Left lung (tissue), 4 donors: ENCODE measurements at regions not wholly inside any gene's neighbourhood (a gene's known extent, or its start where the extent isn't known, plus 50 kb on each side); places are given as distances from the start of the nearest gene placed in this dataset.
A peak's percentile ranks its signal among the peaks of the same experiment; 100 is the strongest.

ENCODE experiments used
- ATAC-seq: fragments of 200-7000 bp; cut with Tn5 transposase; one replicate; pipeline ENCODE4 v1.9.1; 2020; ENCODE audit warnings: moderate library complexity
- DNase-seq, 4 donors: peaks; one replicate each; pipeline ENCODE4 v3.0.0-alpha.2; 2013 to 2020
- H3K27ac ChIP-seq, 2 donors: fragments of 200-600 bp; sonication (generic) in 1 of 2; one replicate each; pipeline versions ENCODE4 v1.5.0 to v1.8.0; 2020 to 2021
- H3K27me3 ChIP-seq, 2 donors: fragments of 200-600 bp; sonication (generic) in 1 of 2; one replicate each; pipeline versions ENCODE4 v1.5.0 to v1.8.0; 2020 to 2021
- H3K36me3 ChIP-seq, 2 donors: fragments of 200-600 bp; sonication (generic) in 1 of 2; one replicate each; pipeline versions ENCODE4 v1.5.0 to v1.8.0; 2020 to 2021
- H3K4me1 ChIP-seq, 2 donors: fragments of 200-600 bp; one replicate each; pipeline ENCODE4 v1.8.0; 2021
- H3K4me3 ChIP-seq, 2 donors: fragments of 200-600 bp; sonication (generic) in 1 of 2; one replicate each; pipeline versions ENCODE4 v1.5.0 to v1.8.0; 2020 to 2021; ENCODE audit warnings: mild to moderate bottlenecking in 1 of 2
- H3K9me3 ChIP-seq, 2 donors: fragments of 200-600 bp; sonication (generic) in 1 of 2; one replicate each; pipeline versions ENCODE4 v1.5.0 to v1.8.0; 2020 to 2021
- CTCF ChIP-seq, 2 donors: fragments of 200-600 bp; sonication (generic) in 1 of 2; IDR thresholded peaks; one replicate each; pipeline versions ENCODE4 v1.5.0 to v1.8.0; 2021; ENCODE audit warnings: antibody characterized with exemption in 2 of 2
- intact Hi-C, 2 donors: fragments of 100-400 bp; cut with DNase I; formaldehyde crosslinking; loops; one replicate each; pipeline versions ENCODE4 v1.11.2 to v1.14.2; 2022
- donor health status: DM: no; HTN: yes; CAD: no.
- donor health status: DM: no; HTN: no; CAD: no.

DNA sequence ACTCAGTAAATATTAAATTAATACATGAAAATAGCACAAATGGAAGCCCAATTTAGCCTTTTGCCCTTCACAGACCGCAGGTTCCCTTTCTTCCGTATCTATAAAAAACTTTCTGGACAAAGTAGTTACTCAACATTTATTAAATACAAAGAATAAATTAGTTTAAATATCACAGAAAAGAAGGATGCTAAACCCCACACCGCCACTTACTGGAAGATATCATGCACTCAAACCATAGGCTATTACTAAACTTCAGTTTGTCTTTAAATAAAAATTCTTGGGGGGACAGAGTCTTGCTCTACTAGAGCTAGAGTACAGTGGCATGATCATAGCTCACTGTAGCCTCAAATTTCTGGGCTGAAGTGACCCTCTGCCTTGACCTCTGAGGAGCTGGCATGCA lies 120.7 kb upstream of the FHL2 start:
- Histone ChIP-seq H3K4me1 (no peaks in the 10 kb centered on the region), H3K4me3 (no peak overlapping the region), H3K36me3 (no peaks in the 10 kb centered on the region), H3K27ac (no peak overlapping the region), H3K9me3 (no peaks in the 10 kb centered on the region), H3K27me3 (no peaks in the 10 kb centered on the region)
- TF ChIP-seq CTCF (IDR thresholded peaks at IDR 0.05) = no peak
- no peak for DNase-seq
- ATAC-seq = no peak
- intact Hi-C loops = no loop called here

DNA sequence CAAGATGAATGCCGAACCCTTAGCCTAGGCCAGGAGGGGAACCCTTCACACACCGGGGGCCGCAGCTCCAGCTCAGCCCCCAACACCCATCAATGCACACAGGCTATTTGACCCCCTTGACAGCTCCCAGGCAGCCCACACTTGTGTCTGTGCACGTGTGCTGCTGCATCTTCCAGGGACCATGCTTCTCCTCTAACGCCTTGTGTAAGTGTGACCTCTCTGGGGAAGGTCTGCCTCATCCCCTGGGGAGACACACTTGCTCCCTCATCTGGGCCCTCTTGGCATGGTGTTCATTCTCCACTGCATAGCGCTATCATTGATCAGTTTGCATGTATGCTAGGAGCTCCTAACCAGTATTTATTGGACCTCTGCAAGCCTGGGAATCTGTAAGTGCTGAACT lies 120.0 kb upstream of the FHL2 start:
- H3K27ac ChIP-seq = no peak overlapping the region
- no peak overlapping the region for H3K4me3 ChIP-seq
- H3K27me3 ChIP-seq = no peaks in the 10 kb centered on the region
- H3K9me3 ChIP-seq = no peaks in the 10 kb centered on the region
- intact Hi-C loops = no loop called here
- TF ChIP-seq CTCF (IDR thresholded peaks at IDR 0.05) = no peak
- no peaks in the 10 kb centered on the region for H3K36me3 ChIP-seq
- no peak for DNase-seq
- no peak for ATAC-seq
- no peaks in the 10 kb centered on the region for H3K4me1 ChIP-seq

DNA sequence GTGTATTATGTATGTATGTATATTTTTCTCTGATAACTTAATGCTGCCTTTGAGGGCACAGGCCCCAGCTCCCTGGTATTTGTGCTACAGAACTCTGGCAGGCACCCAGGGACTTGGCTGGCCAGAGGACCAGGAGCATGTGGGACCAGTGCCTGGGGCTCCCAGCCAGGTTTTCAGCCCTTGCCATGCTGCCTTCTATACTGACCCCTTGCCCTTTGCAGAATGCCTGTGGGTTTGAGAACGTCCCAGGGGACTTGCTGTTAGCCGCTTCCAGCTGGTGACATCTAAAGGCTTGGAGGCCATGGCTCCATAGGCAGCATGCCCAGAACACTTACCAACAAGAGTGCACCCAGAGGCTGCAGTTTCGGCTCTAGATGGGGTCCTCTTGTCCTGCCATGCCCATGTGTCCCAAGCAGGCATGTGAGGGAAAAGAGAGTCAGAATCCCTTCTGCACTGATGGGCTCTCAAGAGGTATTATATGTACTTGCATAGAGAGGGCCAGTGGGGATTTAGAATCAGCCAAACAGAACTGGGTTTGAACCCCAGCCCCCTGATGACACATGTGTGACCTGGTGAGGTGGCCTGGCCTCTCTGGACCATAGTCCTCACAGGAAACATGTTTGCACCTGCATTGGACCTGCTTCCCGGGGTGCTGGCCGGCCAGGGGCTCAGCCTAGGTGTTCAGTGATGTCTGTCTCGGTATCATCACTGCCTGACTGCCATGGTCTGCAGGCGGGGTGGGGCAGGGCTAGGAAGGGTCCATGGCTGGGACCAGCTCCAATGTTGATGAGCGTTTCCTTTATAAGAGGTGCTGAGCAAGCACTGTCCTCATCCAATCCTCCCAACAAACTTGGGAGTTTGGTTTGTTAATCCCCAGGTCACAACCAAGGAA lies 119.2 kb upstream of the FHL2 start:
- ATAC-seq (peak; percentile 49), DNase-seq (peak in 1 of 4 donors; percentile 54)
- no peak overlapping the region for H3K27ac ChIP-seq
- no peaks in the 10 kb centered on the region for H3K4me1 ChIP-seq
- H3K27me3 ChIP-seq = no peaks in the 10 kb centered on the region
- no peak overlapping the region for H3K4me3 ChIP-seq
- H3K36me3 ChIP-seq = no peaks in the 10 kb centered on the region
- TF ChIP-seq CTCF (IDR thresholded peaks at IDR 0.05) = no peak
- no peaks in the 10 kb centered on the region for H3K9me3 ChIP-seq
- intact Hi-C loops = no loop called here

DNA sequence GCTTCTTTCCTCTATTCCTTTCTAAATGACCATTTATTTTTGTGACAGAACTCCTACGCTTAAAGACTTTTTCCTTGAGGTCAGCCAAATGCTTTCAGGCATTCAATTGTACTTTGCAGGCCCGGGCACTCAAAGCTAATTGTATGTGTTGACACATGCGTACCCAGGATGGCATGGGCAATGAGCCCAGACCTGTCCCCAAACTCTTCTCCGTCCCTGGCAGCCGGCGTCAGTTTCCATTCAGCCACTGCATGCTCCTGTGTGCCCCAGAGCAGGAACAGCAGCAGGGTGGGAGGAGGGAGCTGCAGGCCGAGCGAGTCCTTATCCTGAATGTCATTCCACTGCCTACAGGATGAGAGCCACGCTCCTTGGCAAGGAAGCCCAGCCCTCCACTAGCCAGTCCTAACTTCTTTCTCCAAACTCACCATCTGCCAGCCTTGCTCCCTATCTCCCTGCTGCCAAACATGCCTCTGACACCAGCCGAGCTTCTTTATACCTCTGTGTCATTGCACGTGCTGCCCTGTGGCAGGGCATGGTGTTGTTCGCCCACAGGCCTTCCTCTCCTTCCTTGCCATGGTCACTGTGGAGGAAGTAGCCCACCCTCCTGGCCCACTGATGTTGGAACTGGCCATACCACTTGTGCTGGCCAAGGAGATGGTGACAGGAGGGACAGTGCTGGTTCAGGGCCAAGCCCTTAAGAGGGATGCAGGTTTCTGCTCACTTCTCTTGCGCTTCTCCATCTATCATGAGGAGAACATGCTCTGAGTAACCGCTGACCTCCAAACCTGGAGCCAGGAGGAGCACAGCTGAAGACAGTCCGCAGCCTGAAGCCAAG lies 116.9 kb upstream of the FHL2 start:
- ATAC-seq = peak; percentile 91
- H3K27ac ChIP-seq = no peak overlapping the region
- no peak for TF ChIP-seq CTCF (IDR thresholded peaks at IDR 0.05)

GRCh38 chr2:105514576-105514975 lies 115.7 kb upstream of the FHL2 start:
- Histone ChIP-seq H3K27me3 (no peaks in the 10 kb centered on the region), H3K9me3 (no peaks in the 10 kb centered on the region), H3K36me3 (no peaks in the 10 kb centered on the region), H3K4me1 (no peaks in the 10 kb centered on the region), H3K27ac (no peak overlapping the region), H3K4me3 (no peak overlapping the region)
- ATAC-seq (no peak), DNase-seq (no peak)
- TF ChIP-seq CTCF (IDR thresholded peaks at IDR 0.05) = no peak
- intact Hi-C loops = no loop called here

More for the DNA sequence above, 116.9 kb upstream of the FHL2 start:
- DNase-seq = peak in 2 of 4 donors; percentile 22 to 82
- no peaks in the 10 kb centered on the region for H3K4me1 ChIP-seq
- intact Hi-C loops = no loop called here
- no peaks in the 10 kb centered on the region for H3K27me3 ChIP-seq
- no peaks in the 10 kb centered on the region for H3K9me3 ChIP-seq
- H3K36me3 ChIP-seq = no peaks in the 10 kb centered on the region
- no peak overlapping the region for H3K4me3 ChIP-seq
